HepG2 (cell line): ENCODE measurements at regions not wholly inside any gene's neighbourhood (a gene's known extent, or its start where the extent isn't known, plus 50 kb on each side); places are given as distances from the start of the nearest gene placed in this dataset.

ENCODE experiments used
- ARID4A ChIP-seq: sonication (generic); formaldehyde crosslinking; IDR thresholded peaks from 2 replicates; pipeline ENCODE4 v1.5.0; 2020; ENCODE audit warnings: mild to moderate bottlenecking, missing genetic modification reagents, borderline replicate concordance
- BORCS8-MEF2B ChIP-seq: sonication (generic); formaldehyde crosslinking; IDR thresholded peaks from 2 replicates; pipeline ENCODE4 v1.8.0; 2022; ENCODE audit warnings: mild to moderate bottlenecking, missing genetic modification reagents
- BRF2 ChIP-seq: sonication (generic); formaldehyde crosslinking; IDR thresholded peaks from 2 replicates; pipeline ENCODE4 v1.8.1; 2022; ENCODE audit warnings: mild to moderate bottlenecking, missing genetic modification reagents
- CBX2 ChIP-seq, 2 experiments: fragments of 200-600 bp in 1 of 2; sonication (generic); formaldehyde crosslinking in 1 of 2; IDR thresholded peaks; 2 replicates each; pipeline versions ENCODE4 v1.7.0 to v1.8.1; 2018 to 2022; ENCODE audit warnings: low read depth in 2 of 2, low read length in 1 of 2, mild to moderate bottlenecking in 1 of 2, missing genetic modification reagents in 1 of 2
- ELF1 ChIP-seq: sonication (generic); formaldehyde crosslinking; IDR thresholded peaks from 2 replicates; pipeline ENCODE4 v1.4.0; 2020; ENCODE audit warnings: missing genetic modification reagents
- GABPA ChIP-seq, 2 experiments: IDR thresholded peaks; 2 replicates each; pipeline ENCODE4 v1.6.1; 2011 to 2016; ENCODE audit warnings: low read depth in 2 of 2, low read length in 1 of 2, missing biosample characterization in 1 of 2, missing genetic modification characterization in 1 of 2
- HNF4A ChIP-seq: sonication (generic); formaldehyde crosslinking; IDR thresholded peaks from 2 replicates; pipeline ENCODE4 v1.4.0; 2020; ENCODE audit warnings: missing genetic modification reagents
- KLF16 ChIP-seq, 2 experiments: sonication (generic) in 1 of 2; formaldehyde crosslinking in 1 of 2; IDR thresholded peaks; 2 replicates each; pipeline versions ENCODE4 v1.6.1 to v1.8.0; 2016 to 2023; ENCODE audit warnings: missing genetic modification reagents in 2 of 2, missing compliant biosample characterization in 1 of 2
- KLF9 ChIP-seq: IDR thresholded peaks from 2 replicates; pipeline ENCODE4 v1.6.1; 2016; ENCODE audit warnings: low read depth
- MATR3 ChIP-seq: sonication (generic); formaldehyde crosslinking; IDR thresholded peaks from 2 replicates; pipeline ENCODE4 v1.4.0; 2020; ENCODE audit warnings: missing genetic modification reagents
- NFE2L1 ChIP-seq: sonication (generic); formaldehyde crosslinking; IDR thresholded peaks from 2 replicates; pipeline ENCODE4 v1.4.0; 2020; ENCODE audit warnings: missing genetic modification reagents, mild to moderate bottlenecking, borderline replicate concordance
- PLRG1 ChIP-seq: fragments of 450-650 bp; conservative IDR thresholded peaks from 2 replicates; pipeline ENCODE4 v1.6.1; 2016
- SOX6 ChIP-seq, 2 experiments: fragments of 450-650 bp in 1 of 2; sonication (generic) in 1 of 2; formaldehyde crosslinking in 1 of 2; IDR thresholded peaks; 2 replicates each; pipeline versions ENCODE4 v1.4.0 to v1.6.1; 2017 to 2020; ENCODE audit warnings: antibody characterized with exemption in 1 of 2, mild to moderate bottlenecking in 1 of 2, missing genetic modification reagents in 1 of 2
- TFE3 ChIP-seq: IDR thresholded peaks from 2 replicates; pipeline ENCODE4 v1.6.1; 2016
- TP53 ChIP-seq: sonication (generic); formaldehyde crosslinking; conservative IDR thresholded peaks from 2 replicates; pipeline ENCODE4 v1.4.0; 2020; ENCODE audit warnings: missing genetic modification reagents
- ZBTB37 ChIP-seq: sonication (generic); formaldehyde crosslinking; IDR thresholded peaks from 2 replicates; pipeline ENCODE4 v1.4.0; 2020; ENCODE audit warnings: mild to moderate bottlenecking, missing genetic modification reagents
- ZMYM4 ChIP-seq: sonication (generic); formaldehyde crosslinking; IDR thresholded peaks from 2 replicates; pipeline ENCODE4 v1.8.1; 2023; ENCODE audit warnings: mild to moderate bottlenecking, missing genetic modification reagents
- ZNF292 ChIP-seq: sonication (generic); formaldehyde crosslinking; IDR thresholded peaks from 2 replicates; pipeline ENCODE4 v1.8.1; 2022; ENCODE audit warnings: mild to moderate bottlenecking, low read depth, missing genetic modification reagents, borderline replicate concordance
- ZNF3 ChIP-seq: IDR thresholded peaks from 2 replicates; pipeline ENCODE4 v1.7.0; 2017; ENCODE audit warnings: inconsistent platforms
- ZNF33A ChIP-seq: sonication (generic); formaldehyde crosslinking; IDR thresholded peaks from 2 replicates; pipeline ENCODE4 v1.5.1; 2020; ENCODE audit warnings: missing genetic modification reagents, mild to moderate bottlenecking, moderate library complexity, borderline replicate concordance
- ZNF34 ChIP-seq: sonication (generic); formaldehyde crosslinking; IDR thresholded peaks from 2 replicates; pipeline ENCODE4 v1.4.0; 2020; ENCODE audit warnings: mild to moderate bottlenecking, missing genetic modification reagents, borderline replicate concordance
- ZNF354B ChIP-seq: sonication (generic); formaldehyde crosslinking; IDR thresholded peaks from 2 replicates; pipeline ENCODE4 v1.8.0; 2022; ENCODE audit warnings: mild to moderate bottlenecking, missing genetic modification reagents
- ZNF7 ChIP-seq: IDR thresholded peaks from 2 replicates; pipeline ENCODE4 v1.6.1; 2016; ENCODE audit warnings: missing biosample characterization, missing genetic modification reagents
- ZNF780A ChIP-seq: sonication (generic); formaldehyde crosslinking; IDR thresholded peaks from 2 replicates; pipeline ENCODE4 v1.8.0; 2022; ENCODE audit warnings: mild to moderate bottlenecking, missing genetic modification reagents, moderate library complexity

- TF ChIP-seq TFE3 (CRISPR knock-in tag) (no peak), ZNF292 (peak; percentile 59; the same call in 1 of the 2 replicates), ELF1 (CRISPR knock-in tag) (no peak), BORCS8-MEF2B (CRISPR knock-in tag) (no peak), ZNF3 (CRISPR knock-in tag) (no peak), ZNF34 (CRISPR knock-in tag) (no peak), KLF16 (CRISPR knock-in tag; IDR thresholded peaks at IDR 0.05) (no peak), PLRG1 (no peak), CBX2 (IDR thresholded peaks at IDR 0.05; ENCODE audit: low read depth, low read length) (no peak), CBX2 (CRISPR knock-in tag; IDR thresholded peaks at IDR 0.05; ENCODE audit: low read depth) (no peak), HNF4A (CRISPR knock-in tag) (no peak), BRF2 (no peak), ZMYM4 (CRISPR knock-in tag) (no peak), KLF9 (CRISPR knock-in tag) (no peak), TP53 (CRISPR knock-in tag) (no peak), ZNF33A (CRISPR knock-in tag) (no peak), NFE2L1 (CRISPR knock-in tag) (no peak), ARID4A (CRISPR knock-in tag) (no peak), ZNF354B (CRISPR knock-in tag) (no peak), ZBTB37 (CRISPR knock-in tag) (no peak), SOX6 (IDR thresholded peaks at IDR 0.05) (no peak), SOX6 (CRISPR knock-in tag; IDR thresholded peaks at IDR 0.05) (no peak), ZNF7 (no peak), GABPA (IDR thresholded peaks at IDR 0.05; ENCODE audit: low read depth, low read length) (no peak), GABPA (CRISPR knock-in tag; IDR thresholded peaks at IDR 0.05; ENCODE audit: low read depth) (peak; percentile 73), ZNF780A (CRISPR knock-in tag) (no peak), MATR3 (CRISPR knock-in tag) (no peak)
These were observed 61.7 kb upstream of the SHLD1 start (continued) for GRCh38 chr20:5688431-5688972.
